OCI-LY7 (cell line): ENCODE measurements at regions not wholly inside any gene's neighbourhood (a gene's known extent, or its start where the extent isn't known, plus 50 kb on each side); places are given as distances from the start of the nearest gene placed in this dataset.

Experiments
- EZH2phosphoT487 ChIP-seq: fragments of 200-600 bp; sonication (generic); IDR thresholded peaks from 2 replicates; pipeline ENCODE4 v1.6.1; 2018; ENCODE audit warnings: low read depth, borderline replicate concordance, mild to moderate bottlenecking, mixed run types, antibody characterized with exemption, low read length, moderate library complexity, mixed read lengths
- TF ChIP-seq, protein P1 (sequence below): fragments of 200-600 bp; sonication (generic); conservative IDR thresholded peaks from 2 replicates; pipeline ENCODE4 v1.5.1; 2014; ENCODE audit warnings: mild to moderate bottlenecking, antibody characterized with exemption, low read length, moderate library complexity, mixed read lengths

DNA sequence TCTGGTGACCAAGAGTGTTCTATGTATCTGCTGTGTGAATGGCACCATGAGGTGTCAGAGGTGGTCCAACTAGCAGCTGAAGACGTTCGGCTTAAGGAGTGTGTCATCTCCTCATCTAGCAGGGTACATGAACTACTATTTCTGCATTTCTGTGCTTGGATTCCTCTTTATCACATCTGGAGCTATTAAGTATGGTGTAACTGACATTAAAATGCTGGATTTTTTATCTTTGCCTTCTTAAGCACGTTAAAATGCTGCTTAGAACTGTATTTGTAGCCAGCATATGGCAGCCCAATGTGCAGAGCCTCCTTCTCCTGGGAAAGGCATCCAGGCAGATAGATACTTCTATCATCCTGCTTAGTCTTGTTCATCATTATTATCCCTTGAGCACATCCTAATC lies 409.3 kb upstream of the MMADHC start:
- TF ChIP-seq, protein P1, sequence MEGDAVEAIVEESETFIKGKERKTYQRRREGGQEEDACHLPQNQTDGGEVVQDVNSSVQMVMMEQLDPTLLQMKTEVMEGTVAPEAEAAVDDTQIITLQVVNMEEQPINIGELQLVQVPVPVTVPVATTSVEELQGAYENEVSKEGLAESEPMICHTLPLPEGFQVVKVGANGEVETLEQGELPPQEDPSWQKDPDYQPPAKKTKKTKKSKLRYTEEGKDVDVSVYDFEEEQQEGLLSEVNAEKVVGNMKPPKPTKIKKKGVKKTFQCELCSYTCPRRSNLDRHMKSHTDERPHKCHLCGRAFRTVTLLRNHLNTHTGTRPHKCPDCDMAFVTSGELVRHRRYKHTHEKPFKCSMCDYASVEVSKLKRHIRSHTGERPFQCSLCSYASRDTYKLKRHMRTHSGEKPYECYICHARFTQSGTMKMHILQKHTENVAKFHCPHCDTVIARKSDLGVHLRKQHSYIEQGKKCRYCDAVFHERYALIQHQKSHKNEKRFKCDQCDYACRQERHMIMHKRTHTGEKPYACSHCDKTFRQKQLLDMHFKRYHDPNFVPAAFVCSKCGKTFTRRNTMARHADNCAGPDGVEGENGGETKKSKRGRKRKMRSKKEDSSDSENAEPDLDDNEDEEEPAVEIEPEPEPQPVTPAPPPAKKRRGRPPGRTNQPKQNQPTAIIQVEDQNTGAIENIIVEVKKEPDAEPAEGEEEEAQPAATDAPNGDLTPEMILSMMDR = no peak
- no peak for TF ChIP-seq EZH2phosphoT487
